ENCODE measurements at regions not wholly inside any gene's neighbourhood (a gene's known extent, or its start where the extent isn't known, plus 50 kb on each side); places are given as distances from the start of the nearest gene placed in this dataset.
"Not testable (repeated sequence)": the region's sequence is repeated elsewhere in the genome, so short reads cannot be mapped to it uniquely, and the experiment has no call there.

DNA sequence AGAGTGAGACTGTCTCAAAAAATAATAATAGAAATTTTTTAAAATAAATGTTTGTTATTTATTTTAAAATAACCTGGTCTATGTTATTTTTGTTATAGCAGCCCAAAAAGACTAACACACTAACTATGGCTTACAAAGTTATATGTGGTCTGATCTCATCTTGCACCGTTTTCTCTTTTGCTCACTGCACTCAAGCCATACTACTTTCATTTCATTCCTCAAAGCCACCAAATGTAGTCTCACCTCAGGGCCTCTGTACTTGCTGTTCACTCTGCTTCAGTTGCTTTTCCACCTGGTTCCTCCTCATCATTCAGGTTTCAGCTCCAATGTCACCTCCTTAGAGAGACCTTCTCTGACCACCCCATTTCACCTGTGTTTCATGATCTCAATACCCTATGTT, 55.2 kb upstream of the MDM1 start:
- no peak for DNase-seq

GRCh38 chr12:68389305-68389704, 57.1 kb upstream of the MDM1 start:
- no peak for DNase-seq

DNA sequence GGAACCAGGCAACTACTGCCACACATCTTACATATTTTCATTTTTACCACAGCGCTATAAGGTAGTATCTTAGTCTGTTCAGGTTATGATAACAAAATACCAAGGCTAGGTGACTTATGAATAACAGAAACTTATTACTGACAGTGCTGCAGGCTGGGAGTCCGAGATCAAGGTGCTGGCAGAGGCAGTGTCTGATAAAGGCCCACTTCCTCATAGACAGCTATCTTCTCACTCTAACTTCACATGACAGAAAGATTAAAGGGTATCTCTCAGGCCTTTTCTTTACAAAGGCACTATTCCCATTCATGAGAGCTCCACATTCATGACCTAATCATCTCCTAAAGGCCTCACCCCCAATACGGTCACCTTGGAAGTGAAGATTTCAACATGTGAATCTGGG, 59.8 kb upstream of the MDM1 start:
- no peak for DNase-seq

- DNase-seq = no peak
Measured at GRCh38 chr12:68392376-68392775, 60.2 kb upstream of the MDM1 start.

GRCh38 chr12:68393417-68393816, 61.3 kb upstream of the MDM1 start:
- no peak for DNase-seq

DNA sequence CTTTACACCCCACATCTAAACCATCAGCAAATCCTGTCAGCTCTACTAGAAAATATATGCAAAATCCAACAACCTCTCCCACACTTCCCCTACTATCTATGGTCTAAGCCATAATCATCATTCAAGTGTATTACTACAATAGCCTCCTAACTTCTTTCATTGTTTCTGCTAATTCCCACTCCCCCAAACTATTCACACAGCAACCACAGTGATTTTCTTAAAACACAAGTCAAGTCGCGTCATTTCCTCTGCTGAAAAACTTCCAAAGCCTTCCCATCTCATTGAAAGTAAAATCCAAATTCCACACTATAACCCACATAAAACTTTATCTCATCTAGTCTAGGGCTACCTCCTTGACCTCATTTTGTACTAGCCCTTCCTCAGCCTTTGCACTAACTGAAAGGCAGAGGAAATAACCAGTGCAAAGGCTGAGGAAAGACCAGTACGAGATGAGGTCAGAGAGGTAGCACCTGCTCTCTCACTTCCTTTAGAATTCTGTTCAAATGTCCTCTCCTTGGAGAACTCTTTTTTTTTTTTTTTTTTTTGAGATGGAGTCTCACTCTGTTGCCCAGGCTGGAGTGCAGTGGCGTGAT, 65.5 kb upstream of the MDM1 start:
- DNase-seq = no peak

DNA sequence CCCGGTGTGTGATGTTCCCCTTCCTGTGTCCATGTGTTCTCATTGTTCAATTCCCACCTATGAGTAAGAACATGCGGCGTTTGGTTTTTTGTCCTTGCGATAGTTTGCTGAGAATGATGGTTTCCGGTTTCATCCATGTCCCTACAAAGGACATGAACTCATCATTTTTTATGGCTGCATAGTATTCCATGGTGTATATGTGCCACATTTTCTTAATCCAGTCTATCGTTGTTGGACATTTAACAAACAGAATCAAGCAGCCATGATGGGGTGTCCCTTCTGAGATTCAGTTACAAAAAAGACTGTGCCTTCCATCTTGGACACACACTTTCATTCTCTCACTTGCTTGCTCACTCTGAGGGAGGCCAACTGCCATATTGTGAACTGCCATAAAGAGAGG, 66.5 kb upstream of the MDM1 start:
- DNase-seq = not testable (repeated sequence)

- DNase-seq = no peak
Measured at GRCh38 chr12:68400226-68400829, 68.2 kb upstream of the MDM1 start.

GRCh38 chr12:68402422-68402821, 70.3 kb upstream of the MDM1 start:
- DNase-seq = no peak

GRCh38 chr12:68403296-68403695, 71.1 kb upstream of the MDM1 start:
- no peak for DNase-seq

- DNase-seq = no peak
Measured at GRCh38 chr12:68403711-68404110, 71.5 kb upstream of the MDM1 start.

DNA sequence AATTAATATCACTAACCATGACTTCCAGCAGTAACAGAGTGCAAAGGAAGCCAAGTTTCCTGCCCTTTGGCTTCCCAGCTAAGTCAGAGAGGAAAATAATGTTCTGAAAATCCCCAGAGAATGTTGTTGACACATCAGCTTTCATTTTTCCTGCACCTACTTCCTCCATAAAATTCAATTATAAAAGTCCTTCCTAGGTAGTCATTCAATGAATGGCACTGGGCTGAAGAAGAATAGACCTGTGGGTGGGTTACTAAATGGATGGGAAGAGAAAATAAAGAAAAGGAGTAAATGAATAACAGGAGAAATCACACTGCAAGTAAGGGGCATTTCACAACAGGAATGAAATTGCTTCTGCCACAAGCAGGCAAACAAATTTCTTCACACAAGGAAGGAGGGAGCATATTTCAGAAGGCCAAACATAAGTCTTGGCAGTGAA, 73.2 kb upstream of the MDM1 start:
- no peak for DNase-seq

- no peak for DNase-seq
Measured at GRCh38 chr12:68406134-68406576, 74.0 kb upstream of the MDM1 start.

- DNase-seq = no peak
Measured at GRCh38 chr12:68406911-68407310, 74.7 kb upstream of the MDM1 start.

DNA sequence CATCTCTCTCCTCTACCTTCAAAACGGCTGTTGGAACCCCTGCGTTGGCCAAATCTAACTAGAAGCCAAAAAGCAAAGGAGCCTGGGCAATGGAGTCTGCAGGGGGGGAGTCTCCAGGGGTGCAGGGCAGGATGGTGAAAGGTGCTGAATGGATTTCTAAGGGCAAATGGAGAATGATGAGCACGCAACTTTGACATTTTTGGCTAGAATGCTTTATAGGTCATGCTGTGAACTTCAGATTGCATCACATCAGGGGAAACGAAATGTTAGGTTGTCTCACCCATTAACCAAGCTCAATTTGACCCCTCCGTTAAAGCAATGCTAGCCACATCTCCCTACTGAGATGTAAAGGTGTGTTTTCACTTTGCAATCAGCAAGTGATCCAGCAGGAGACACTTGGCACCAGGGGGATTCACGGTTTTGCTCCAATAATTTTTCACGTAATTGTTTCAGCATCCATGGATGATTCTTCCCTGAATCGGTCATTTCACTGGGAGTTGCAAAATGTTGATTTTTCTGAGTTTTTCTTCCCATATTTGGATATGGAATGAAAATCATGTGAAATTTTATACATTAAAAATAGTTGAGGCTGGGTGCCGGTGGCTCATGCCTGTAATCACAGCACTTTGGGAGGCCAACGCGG, 78.0 kb upstream of the MDM1 start:
- no peak for DNase-seq

DNA sequence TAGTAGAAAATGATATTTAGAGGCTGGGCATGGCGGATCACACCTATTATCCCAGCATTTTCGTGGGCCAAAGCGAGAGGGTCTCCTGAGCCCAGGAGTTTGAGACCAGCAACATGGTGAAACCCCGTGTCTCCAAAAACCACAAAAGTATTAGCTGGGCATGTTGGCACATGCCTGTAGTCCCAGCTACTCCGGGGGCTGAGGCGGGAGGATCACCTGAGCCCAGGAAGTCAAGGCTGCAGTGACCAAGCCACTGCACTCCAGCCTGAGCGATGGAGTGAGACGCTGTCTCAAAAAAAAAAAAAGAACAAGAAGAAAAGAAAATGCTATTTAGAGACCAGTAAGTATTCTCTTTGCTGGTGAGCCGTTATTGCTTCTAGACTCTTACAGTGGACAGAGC, 79.2 kb upstream of the MDM1 start:
- no peak for DNase-seq

DNA sequence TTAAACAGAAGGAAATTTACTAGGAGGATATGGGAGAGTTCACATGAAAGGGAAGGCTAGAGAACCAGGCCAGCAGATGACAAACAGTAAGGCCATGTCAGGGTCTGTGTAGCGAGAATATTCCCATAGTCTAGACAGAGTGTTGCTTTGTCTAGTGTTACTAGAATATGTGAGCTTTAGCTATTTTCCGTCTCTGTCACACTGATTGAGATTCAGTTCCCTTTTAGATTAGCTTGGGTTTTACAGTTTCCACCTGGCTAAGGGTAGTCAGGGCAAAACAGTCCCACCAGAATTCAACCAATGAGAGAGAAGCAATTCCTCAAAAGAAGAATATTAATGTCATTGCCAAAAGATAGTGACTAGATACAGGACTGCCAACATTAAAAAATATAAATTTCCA, 82.8 kb upstream of the MDM1 start:
- DNase-seq = no peak

- DNase-seq = no peak
Measured at GRCh38 chr12:68416350-68416749, 84.2 kb upstream of the MDM1 start.

GRCh38 chr12:68416826-68417225, 84.7 kb upstream of the MDM1 start:
- no peak for DNase-seq

- DNase-seq = no peak
Measured at GRCh38 chr12:68418137-68418460, 85.9 kb upstream of the MDM1 start.

GRCh38 chr12:68420225-68421010, 88.3 kb upstream of the MDM1 start:
- peak in 1 of 2 experiments; percentile 25 for DNase-seq

DNA sequence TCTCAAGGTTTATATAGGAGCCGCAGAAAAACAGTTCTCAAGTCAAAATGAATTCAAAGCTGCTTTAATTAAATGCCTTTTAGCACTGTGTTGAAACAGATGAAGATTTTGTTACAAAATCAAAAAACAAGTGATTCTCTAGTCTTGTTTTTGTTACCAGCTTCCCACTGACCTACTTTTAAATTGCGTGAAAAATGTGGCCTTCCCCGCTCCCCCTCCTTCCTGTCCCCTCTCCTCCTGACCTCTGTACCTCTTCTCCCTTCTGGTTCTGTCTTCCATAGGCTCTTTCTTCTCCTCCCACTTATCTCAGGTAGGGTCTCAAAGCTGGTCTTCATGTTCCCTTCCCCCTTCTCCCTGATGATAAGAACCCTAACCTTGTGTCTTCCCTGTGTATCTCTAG, 90.0 kb upstream of the MDM1 start:
- no peak for DNase-seq

DNA sequence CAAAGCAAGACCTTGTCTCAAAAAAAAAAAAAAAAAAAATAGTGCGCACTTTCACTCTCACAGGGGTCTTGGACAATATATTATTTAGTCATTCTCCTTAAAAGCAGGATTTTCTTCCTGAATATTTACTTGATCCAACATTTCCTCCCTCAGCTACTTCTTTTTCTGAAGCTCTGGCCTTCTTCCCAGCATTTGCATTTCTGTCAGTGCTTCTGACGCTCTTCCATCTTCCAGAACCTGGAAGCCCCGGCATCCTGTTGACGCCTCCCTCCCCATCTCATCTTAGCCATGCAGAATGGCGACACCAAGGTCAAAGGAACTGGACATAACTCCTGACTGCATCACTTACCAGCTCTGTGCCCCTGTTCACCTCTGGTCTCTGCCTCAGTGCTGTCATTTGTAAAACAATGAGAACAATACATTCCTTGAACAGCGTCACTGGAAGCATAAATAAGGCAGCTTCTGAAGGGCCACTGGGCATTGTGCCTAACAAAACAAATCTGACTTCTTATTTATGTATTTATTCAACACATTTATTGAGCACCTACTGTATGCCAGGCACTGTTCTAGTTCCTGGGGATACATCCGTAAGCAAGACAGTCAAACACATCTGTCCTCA, 90.9 kb upstream of the MDM1 start:
- DNase-seq = no peak

GRCh38 chr12:68425998-68426397, 93.8 kb upstream of the MDM1 start:
- no peak for DNase-seq
